GM19324 (cell line): ENCODE measurements at regions not wholly inside any gene's neighbourhood (a gene's known extent, or its start where the extent isn't known, plus 50 kb on each side); places are given as distances from the start of the nearest gene placed in this dataset.

Experiments used
- ATAC-seq: cut with Tn5 transposase; IDR thresholded peaks from one replicate; pipeline ENCODE4 v1.9.1; 2021; ENCODE audit warnings: mild to moderate bottlenecking, moderate library complexity; ENCODE audit not compliant: unreplicated experiment, low FRiP score

- ATAC-seq, result no peak
Measured at GRCh38 chr13:63090524-63090923, 1674.9 kb upstream of the PCDH20 start.

DNA sequence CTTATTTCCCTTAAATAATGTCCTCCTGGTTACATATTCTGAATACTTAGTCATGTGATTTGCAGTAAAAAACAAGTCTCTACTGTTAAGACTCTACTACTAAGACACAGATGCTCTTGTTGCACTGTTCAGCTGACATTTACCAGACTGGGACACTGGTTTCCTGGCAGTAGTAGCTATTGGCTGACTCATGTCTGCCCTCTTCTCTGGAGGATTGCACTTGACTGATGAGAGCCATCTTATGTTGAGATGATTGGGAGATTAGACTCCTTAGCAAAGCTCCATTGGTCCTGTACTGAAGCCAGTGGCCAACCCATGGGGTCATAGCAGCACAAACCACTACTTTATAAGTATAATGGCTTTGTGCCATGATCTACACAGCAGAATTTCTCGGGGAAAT is 1672.6 kb upstream of the PCDH20 start:
- no peak for ATAC-seq

- ATAC-seq, result no peak
Measured at GRCh38 chr13:63086286-63086685, 1670.6 kb upstream of the PCDH20 start.

- no peak for ATAC-seq
Measured at GRCh38 chr13:63085851-63086250, 1670.2 kb upstream of the PCDH20 start.

DNA sequence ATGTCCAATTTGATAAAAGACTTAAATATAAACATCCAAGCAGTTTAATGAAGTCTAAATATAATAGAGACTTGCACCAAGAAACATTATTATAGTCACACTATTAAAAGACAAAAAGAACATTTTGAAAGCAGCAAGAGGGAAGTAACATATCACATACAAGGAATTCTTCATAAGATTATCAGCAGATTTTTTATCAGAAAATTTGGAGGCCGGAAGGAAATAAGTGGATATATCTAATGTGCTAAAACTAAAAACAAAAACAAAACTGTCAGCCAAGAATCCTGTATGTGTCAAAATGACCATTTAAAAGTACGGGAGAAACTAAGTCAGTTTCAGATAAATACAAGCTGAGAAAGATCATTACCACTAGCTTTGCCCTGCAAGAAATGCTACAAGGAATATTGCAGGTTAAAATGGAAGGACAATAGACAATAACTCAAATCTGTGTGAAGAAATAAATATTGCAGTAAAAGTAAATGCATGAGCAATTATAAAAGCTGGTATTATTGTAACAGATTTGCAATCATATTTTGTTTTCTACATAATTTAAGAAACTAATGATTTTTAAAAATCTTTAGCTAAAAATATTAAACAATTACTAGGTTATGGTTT is 1665.9 kb upstream of the PCDH20 start:
- no peak for ATAC-seq

DNA sequence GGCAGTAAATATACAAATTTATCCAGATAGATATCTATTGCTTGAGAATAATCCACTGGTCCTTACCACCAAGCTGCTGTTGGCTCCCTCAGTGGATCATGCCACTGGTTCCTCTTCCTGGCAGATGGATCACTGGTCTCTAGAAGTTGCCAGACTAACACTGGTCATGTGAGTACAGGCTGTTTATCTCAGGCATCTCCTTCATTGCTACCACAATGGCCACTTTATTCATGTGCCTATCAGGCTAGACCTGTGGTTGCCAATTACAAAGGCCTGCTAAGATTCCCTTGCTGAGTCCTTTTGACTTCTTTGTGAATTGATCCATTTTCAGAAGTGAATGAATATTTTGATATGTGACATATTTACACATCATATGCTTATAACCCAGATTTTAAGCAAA is 1659.5 kb upstream of the PCDH20 start:
- no peak for ATAC-seq

- no peak for ATAC-seq
Measured at GRCh38 chr13:63050287-63050686, 1634.6 kb upstream of the PCDH20 start.

- ATAC-seq, result no peak
Measured at GRCh38 chr13:63048653-63049052, 1633.0 kb upstream of the PCDH20 start.

DNA sequence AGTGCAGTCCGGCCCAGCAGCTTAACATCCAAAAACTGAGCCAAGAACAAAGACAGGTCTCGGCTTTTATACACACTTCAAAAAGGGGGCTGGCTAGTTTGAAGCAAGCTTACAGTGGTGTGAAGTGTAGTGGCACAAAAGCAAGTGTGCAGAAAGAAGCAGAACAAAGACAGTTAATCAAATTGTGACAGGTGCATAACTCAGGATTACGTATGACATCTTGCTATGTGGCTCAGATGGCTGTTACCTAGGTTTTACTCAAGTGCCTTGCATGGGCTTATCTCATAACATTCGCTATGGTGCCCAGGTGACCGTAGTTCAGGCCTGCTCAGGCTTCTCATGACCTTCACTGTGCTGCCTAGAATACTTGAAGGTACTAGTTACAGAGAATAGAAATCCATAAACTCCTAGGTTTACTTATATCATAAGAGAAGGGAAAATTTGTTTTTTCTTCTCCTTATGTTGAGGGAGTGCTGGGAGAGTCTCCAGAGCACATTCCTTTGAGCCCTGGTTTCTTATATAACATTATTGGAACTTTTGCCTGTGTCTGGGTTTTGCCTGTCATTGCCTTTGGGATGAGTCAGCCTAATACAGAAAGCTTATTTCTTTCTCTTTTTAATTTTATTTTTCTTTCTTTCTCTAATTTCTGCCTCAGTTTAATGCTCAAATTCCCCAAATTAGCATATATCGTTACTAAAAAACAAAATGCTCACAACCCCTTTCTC is 1629.1 kb upstream of the PCDH20 start:
- ATAC-seq, result no peak

DNA sequence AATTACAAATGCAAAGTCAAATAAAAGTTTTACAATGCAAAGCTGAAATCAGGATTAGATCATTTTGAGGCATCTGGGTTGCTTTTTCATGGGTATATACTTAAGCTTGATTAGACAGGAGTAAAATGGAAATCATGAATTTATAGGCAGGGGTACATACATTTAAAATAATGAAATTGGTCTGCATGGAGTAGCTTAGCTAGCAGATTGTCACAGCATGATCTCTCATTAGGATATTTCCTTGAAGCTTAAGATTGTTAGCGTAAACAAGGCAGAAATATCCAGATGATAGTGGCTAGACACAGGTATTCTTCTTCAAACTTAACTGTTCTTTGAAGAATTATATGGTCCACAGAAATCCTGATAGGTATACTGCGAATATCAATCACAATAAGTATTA is 1627.0 kb upstream of the PCDH20 start:
- ATAC-seq, result no peak

DNA sequence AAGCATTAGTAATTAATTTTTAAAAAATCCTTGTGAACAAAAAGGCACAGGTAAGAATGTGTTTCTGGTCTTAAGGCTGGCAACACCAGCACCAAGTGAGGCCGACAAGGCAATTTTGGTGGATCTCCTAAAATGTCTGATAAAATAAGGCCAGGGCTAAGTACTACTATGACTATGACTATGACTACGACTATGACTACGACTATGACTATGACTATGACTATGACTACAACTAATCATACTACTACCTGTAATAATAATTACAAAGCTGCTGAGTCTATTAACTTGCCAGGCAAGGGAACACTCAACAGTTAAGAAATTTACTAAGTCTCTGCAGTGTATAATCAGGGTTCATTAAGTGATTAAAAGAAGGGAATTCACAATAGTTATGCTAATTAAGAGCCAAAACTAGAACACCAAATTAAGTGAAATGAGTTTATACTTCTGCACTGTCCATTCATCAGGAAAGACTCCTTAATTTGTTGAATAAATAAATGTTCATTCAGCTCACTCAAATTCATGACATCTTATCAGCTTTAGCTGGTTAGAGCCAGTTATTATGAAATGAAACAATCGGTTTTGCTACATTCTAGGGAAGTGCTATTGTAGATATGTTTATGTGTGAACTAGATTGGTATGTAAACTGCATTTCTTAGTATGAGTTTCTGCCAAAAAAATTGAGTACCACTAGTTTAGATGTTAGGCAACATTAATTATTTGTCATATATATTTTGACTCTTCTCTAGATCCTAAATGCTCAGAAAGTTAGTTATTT is 1626.2 kb upstream of the PCDH20 start:
- no peak for ATAC-seq

DNA sequence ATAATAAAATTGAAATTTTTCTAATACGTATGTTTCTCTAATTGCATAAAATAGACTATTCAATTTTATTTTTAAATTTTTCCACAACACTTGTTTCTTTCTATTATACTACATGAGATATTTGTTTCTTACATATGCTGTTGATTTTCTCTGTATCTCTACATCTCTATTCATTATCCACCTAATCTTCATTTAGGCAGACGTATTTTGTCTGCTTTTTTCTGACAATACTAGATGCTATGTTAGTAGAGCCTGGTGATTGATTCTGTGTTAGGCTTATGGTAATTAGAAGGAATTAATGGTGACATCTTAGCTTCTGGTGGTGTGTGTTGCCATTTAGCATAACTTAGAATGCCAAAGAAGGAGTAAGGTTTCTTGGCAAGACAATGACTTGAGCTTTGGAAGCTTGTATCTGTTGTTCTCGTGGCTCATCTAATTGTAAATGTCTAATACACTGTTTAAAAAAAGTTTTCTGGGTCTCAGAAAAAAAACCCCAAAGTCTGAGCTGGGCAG is 1610.7 kb upstream of the PCDH20 start:
- ATAC-seq, result no peak

DNA sequence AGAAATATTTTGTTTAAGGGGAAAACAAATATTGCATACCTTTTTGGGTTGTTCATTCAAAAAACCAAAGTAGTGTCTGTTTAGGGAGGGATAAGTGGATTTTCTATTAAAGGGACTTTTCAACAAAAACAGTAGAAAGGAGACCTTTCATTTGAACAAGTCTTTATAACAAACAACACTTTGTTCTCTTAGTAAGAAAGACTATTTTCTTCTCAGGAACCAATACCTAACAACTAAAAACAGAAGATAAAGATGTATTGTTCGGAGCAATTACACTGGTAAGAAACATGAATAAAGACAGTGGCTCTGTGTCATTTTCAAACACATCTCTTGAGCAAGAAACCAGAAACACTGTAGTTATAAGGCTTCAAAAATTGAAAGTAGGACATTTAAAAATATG is 1610.1 kb upstream of the PCDH20 start:
- ATAC-seq, result no peak

DNA sequence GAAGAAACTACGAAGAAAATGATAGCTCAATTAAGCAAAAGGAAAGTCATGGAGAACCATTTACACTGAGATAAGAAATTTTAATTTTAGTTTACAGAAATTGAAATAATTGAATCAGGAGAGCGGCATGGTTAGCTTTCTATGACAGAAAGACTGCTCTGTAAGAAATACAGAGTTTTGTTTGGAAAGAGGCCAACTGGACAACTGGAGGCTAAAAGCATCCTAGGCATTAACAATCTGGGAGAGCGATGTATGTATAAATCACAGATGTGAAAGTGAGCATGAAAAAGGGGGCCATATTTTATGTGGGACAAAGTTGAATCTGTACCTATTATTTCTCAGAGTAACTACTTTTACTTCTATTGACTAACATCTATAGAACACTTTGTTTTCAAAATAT is 1608.8 kb upstream of the PCDH20 start:
- ATAC-seq, result no peak

DNA sequence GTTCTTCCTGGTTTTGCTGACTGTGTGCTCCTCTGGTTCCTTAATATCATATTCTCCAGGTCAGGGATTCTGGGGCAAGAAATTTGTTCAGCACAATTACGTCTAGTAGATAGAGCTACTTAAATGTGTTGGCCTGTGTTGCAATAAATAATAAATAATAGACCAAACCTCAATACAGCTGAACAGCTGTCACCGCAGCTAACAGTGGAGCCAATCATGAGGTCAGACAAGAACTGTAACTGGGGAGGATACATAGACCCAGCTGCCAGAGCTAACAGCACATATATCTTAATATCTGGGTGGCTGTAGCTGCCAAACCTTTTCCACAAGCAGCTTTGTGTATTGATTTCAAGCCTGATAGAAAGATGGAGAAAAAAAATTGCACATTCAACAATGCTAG is 1596.3 kb upstream of the PCDH20 start:
- no peak for ATAC-seq

GRCh38 chr13:63010072-63010658 is 1594.5 kb upstream of the PCDH20 start:
- ATAC-seq, result no peak

- no peak for ATAC-seq
Measured at GRCh38 chr13:63005625-63006024, 1590.0 kb upstream of the PCDH20 start.

DNA sequence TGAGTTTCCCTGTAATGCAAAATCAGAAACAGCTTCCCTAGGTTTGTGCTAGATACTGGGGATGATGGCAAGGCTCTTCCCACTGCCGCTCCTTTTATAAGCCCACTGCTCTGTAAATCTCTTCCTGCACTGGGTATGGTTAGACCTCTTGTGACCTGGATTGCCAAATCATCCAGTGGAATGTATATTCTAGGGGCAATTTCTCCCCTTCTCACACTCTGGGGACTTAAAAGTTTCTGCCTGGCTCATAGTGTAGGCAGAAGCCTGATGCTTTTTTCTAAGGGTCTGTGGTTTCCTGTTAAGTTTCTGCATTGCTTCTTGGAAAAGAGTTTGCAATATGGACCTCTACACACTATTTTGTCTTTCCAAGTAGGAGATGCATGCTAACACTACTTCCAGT is 1582.0 kb upstream of the PCDH20 start:
- no peak for ATAC-seq

- no peak for ATAC-seq
Measured at GRCh38 chr13:62997038-62997599, 1581.5 kb upstream of the PCDH20 start.

DNA sequence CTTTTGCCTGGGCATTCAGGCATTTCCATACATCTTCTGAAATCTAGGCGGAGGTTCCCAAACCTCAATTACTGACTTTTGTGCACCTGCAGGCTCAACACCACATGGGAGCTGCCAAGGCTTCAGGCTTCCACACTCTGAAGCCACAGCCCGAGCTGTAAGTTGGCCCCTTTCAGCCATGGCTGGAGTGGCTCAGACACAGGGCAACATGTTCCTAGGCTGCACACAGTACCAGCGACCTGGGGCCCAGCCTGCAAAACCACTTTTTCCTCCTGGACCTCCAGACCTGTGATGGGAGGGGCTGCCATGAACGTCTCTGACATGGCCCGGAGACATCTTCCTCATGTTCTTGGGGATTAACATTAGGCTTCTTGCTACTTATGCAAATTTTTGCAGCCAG is 1558.2 kb upstream of the PCDH20 start:
- no peak for ATAC-seq

- no peak for ATAC-seq
Measured at GRCh38 chr13:62964522-62964921, 1548.9 kb upstream of the PCDH20 start.
